ENCODE measurements at regions not wholly inside any gene's neighbourhood (a gene's known extent, or its start where the extent isn't known, plus 50 kb on each side); places are given as distances from the start of the nearest gene placed in this dataset.

DNA sequence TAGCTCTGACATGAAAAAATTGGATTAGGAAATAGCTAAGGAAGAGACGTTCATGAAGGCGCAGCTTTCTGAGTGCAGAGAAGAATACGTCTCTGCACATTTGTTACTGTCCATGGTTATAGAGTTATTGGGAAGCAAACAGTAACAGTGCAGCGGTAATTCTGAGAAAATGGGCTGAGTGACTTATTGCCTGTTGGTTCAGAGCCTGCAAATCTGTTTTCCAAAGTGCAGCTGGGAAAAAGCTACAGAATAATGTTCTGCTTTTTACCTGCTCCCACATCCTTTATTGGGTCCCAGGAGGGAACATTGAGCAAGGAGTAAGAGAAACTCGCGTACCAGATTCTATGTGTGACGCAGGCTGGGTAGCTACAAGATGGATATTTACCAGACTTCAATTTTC lies 160.2 kb downstream of the BTBD3 start:
- Histone ChIP-seq H2AFZ (ENCODE audit: low read depth, low read length) (no peak overlapping the region), H3K9me3 (ENCODE audit: insufficient read depth, low read depth, low read length) (no peaks in the 10 kb centered on the region), H4K20me1 (ENCODE audit: insufficient read depth, low read length) (no peaks in the 10 kb centered on the region), H3K27me3 (ENCODE audit: insufficient read depth, low read length) (no peaks in the 10 kb centered on the region), H3K9ac (ENCODE audit: low read length) (no peak overlapping the region), H3K4me1 (ENCODE audit: insufficient read depth, low read length) (no peaks in the 10 kb centered on the region), H3K79me2 (ENCODE audit: insufficient read depth, low read length) (no peaks in the 10 kb centered on the region), H3K27ac (ENCODE audit: low read depth, low read length) (no peak overlapping the region), H3K36me3 (ENCODE audit: insufficient read depth, low read length) (no peaks in the 10 kb centered on the region), H3K4me2 (ENCODE audit: low read length) (no peak overlapping the region), H3K4me3 (ENCODE audit: insufficient read depth, low read depth, low read length) (no peak overlapping the region)
- Mint-ChIP-seq H3K4me1 (ENCODE audit: low read depth, unreplicated experiment) (peaks cover 3% of the 10 kb centered on the region), H3K9me3 (ENCODE audit: unreplicated experiment) (peaks cover 6% of the 10 kb centered on the region), H3K27ac (ENCODE audit: unreplicated experiment) (no peak overlapping the region), H3K4me3 (ENCODE audit: unreplicated experiment) (no peak overlapping the region), H3K36me3 (ENCODE audit: low read depth, unreplicated experiment) (no peaks in the 10 kb centered on the region), H3K27me3 (ENCODE audit: low read depth, unreplicated experiment) (peaks cover 8% of the 10 kb centered on the region)
- no peak for TF ChIP-seq EZH2 (IDR thresholded peaks at IDR 0.05; ENCODE audit: insufficient read depth, low read length)
- TF ChIP-seq, protein P1, sequence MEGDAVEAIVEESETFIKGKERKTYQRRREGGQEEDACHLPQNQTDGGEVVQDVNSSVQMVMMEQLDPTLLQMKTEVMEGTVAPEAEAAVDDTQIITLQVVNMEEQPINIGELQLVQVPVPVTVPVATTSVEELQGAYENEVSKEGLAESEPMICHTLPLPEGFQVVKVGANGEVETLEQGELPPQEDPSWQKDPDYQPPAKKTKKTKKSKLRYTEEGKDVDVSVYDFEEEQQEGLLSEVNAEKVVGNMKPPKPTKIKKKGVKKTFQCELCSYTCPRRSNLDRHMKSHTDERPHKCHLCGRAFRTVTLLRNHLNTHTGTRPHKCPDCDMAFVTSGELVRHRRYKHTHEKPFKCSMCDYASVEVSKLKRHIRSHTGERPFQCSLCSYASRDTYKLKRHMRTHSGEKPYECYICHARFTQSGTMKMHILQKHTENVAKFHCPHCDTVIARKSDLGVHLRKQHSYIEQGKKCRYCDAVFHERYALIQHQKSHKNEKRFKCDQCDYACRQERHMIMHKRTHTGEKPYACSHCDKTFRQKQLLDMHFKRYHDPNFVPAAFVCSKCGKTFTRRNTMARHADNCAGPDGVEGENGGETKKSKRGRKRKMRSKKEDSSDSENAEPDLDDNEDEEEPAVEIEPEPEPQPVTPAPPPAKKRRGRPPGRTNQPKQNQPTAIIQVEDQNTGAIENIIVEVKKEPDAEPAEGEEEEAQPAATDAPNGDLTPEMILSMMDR (IDR thresholded peaks at IDR 0.05; ENCODE audit: insufficient read depth, low read depth, low read length): no peak
- DNase-seq (ENCODE audit: low read depth) (no peak), FAIRE-seq (no peak)

DNA sequence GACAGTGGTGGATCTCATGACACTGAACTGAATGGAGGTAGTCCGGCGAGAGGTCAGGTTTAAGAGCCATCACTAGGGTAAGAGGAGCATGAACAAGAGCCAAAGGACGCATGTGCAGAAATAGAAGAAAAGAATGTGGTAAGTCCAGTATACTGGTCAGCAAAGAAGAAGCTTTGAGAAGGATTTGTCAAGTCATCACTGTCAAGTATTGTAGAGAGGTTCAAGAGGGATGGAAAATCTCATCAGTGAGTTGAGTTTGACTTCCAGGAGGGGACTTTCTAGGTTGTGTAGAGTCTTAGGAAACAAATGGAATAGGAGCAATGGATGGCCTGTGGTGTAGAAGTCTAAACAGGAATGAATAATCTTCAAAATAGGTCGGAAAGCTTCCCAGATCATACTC lies 161.8 kb downstream of the BTBD3 start:
- no peaks in the 10 kb centered on the region for H3K4me1 Mint-ChIP-seq (ENCODE audit: low read depth, unreplicated experiment)
- peaks cover 6% of the 10 kb centered on the region for H3K9me3 Mint-ChIP-seq (ENCODE audit: unreplicated experiment)
- H3K36me3 Mint-ChIP-seq (ENCODE audit: low read depth, unreplicated experiment): no peaks in the 10 kb centered on the region
- Histone ChIP-seq H3K9ac (ENCODE audit: low read length) (no peak overlapping the region), H3K36me3 (ENCODE audit: insufficient read depth, low read length) (no peaks in the 10 kb centered on the region), H3K27me3 (ENCODE audit: insufficient read depth, low read length) (no peaks in the 10 kb centered on the region), H3K79me2 (ENCODE audit: insufficient read depth, low read length) (no peaks in the 10 kb centered on the region), H3K4me3 (ENCODE audit: insufficient read depth, low read depth, low read length) (no peak overlapping the region), H3K4me2 (ENCODE audit: low read length) (no peak overlapping the region), H3K4me1 (ENCODE audit: insufficient read depth, low read length) (no peaks in the 10 kb centered on the region), H3K9me3 (ENCODE audit: insufficient read depth, low read depth, low read length) (no peaks in the 10 kb centered on the region), H3K27ac (ENCODE audit: low read depth, low read length) (no peak overlapping the region), H4K20me1 (ENCODE audit: insufficient read depth, low read length) (no peaks in the 10 kb centered on the region), H2AFZ (ENCODE audit: low read depth, low read length) (no peak overlapping the region)
- TF ChIP-seq EZH2 (IDR thresholded peaks at IDR 0.05; ENCODE audit: insufficient read depth, low read length): no peak
- TF ChIP-seq, protein P1 (IDR thresholded peaks at IDR 0.05; ENCODE audit: insufficient read depth, low read depth, low read length): no peak
- H3K4me3 Mint-ChIP-seq (ENCODE audit: unreplicated experiment): no peak overlapping the region
- no peak for FAIRE-seq
- H3K27me3 Mint-ChIP-seq (ENCODE audit: low read depth, unreplicated experiment): peaks cover 8% of the 10 kb centered on the region
- no peak for DNase-seq (ENCODE audit: low read depth)
- no peak overlapping the region for H3K27ac Mint-ChIP-seq (ENCODE audit: unreplicated experiment)

DNA sequence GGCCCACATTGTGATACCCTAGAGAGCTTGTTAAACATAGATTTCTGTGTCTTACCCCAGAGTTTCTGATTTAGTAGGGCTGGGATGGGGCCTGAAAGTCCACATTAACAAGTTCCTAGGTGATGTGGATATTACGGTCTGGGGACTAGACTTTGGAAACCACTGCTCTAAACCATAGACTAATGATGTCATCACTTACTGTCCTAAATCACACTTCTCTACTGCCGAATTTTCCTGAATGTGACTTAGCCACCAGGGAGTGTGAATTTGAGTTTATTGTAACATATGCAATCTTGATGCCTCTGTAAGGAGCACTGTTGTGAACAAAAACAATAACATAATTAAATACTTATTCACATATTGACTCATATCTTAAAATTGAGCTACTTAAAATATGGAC lies 165.6 kb downstream of the BTBD3 start:
- Histone ChIP-seq H3K9ac (ENCODE audit: low read length) (no peak overlapping the region), H3K4me2 (ENCODE audit: low read length) (no peak overlapping the region), H3K27me3 (ENCODE audit: insufficient read depth, low read length) (no peaks in the 10 kb centered on the region), H2AFZ (ENCODE audit: low read depth, low read length) (no peak overlapping the region), H3K9me3 (ENCODE audit: insufficient read depth, low read depth, low read length) (no peaks in the 10 kb centered on the region), H3K27ac (ENCODE audit: low read depth, low read length) (no peak overlapping the region), H3K36me3 (ENCODE audit: insufficient read depth, low read length) (no peaks in the 10 kb centered on the region), H3K79me2 (ENCODE audit: insufficient read depth, low read length) (no peaks in the 10 kb centered on the region), H4K20me1 (ENCODE audit: insufficient read depth, low read length) (no peaks in the 10 kb centered on the region), H3K4me1 (ENCODE audit: insufficient read depth, low read length) (no peaks in the 10 kb centered on the region), H3K4me3 (ENCODE audit: insufficient read depth, low read depth, low read length) (no peak overlapping the region)
- FAIRE-seq: no peak
- no peaks in the 10 kb centered on the region for H3K9me3 Mint-ChIP-seq (ENCODE audit: unreplicated experiment)
- peaks cover 8% of the 10 kb centered on the region for H3K27me3 Mint-ChIP-seq (ENCODE audit: low read depth, unreplicated experiment)
- no peaks in the 10 kb centered on the region for H3K36me3 Mint-ChIP-seq (ENCODE audit: low read depth, unreplicated experiment)
- no peak overlapping the region for H3K27ac Mint-ChIP-seq (ENCODE audit: unreplicated experiment)
- no peak for DNase-seq (ENCODE audit: low read depth)
- no peak overlapping the region for H3K4me3 Mint-ChIP-seq (ENCODE audit: unreplicated experiment)
- H3K4me1 Mint-ChIP-seq (ENCODE audit: low read depth, unreplicated experiment): peaks cover 6% of the 10 kb centered on the region
- no peak for TF ChIP-seq EZH2 (IDR thresholded peaks at IDR 0.05; ENCODE audit: insufficient read depth, low read length)
- TF ChIP-seq, protein P1 (IDR thresholded peaks at IDR 0.05; ENCODE audit: insufficient read depth, low read depth, low read length): no peak
